HG03565 (cell line): ENCODE measurements at regions not wholly inside any gene's neighbourhood (a gene's known extent, or its start where the extent isn't known, plus 50 kb on each side); places are given as distances from the start of the nearest gene placed in this dataset.
A peak's percentile ranks its signal among the peaks of the same experiment; 100 is the strongest.

Experiments used
- ATAC-seq: cut with Tn5 transposase; IDR thresholded peaks from one replicate; pipeline ENCODE4 v1.9.1; 2021; ENCODE audit warnings: mild to moderate bottlenecking, moderate library complexity; ENCODE audit not compliant: unreplicated experiment

GRCh38 chr11:103659743-103660142 is 376.7 kb upstream of the DDI1 start:
- ATAC-seq: no peak

GRCh38 chr11:103661185-103661584 is 375.3 kb upstream of the DDI1 start:
- ATAC-seq: no peak

DNA sequence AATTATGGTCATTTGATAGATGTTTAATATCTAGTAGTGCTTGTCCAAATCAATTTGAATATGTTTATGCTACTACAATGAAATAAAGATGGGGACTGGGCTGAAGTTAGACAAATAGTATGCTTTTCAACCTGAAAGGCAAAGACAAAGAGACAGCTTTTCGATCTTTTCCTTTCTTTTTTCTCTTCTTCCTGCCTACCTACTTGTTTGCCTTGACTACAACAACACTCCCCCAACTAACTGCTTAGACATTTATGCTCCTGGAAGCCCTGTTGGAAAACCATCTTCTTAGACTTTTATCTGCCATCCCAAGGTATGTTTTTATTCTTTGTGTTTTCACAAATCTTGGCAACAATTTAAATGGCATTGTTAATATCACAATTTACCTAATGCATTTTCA is 374.4 kb upstream of the DDI1 start:
- no peak for ATAC-seq

DNA sequence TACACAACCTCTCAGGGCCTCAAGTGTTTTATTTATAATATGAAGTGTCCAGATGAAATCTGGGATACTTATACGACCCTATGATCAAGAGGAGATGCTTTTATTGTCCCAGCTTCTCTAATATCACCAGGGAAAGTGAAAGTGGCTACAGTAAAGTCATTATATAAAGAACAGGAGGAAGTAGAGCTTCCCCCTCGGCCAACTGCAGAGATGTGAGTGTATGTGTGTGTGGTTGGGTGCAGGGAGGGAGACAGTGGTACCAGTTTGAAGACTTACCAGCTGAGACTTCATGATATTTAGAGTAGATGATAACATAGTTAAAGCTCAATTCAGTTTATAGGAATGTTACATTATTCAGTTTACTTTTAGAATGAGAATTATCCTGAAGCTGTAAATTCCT is 373.6 kb upstream of the DDI1 start:
- ATAC-seq: peak; percentile 58

- no peak for ATAC-seq
Observed at GRCh38 chr11:103668859-103669258, 367.6 kb upstream of the DDI1 start.

DNA sequence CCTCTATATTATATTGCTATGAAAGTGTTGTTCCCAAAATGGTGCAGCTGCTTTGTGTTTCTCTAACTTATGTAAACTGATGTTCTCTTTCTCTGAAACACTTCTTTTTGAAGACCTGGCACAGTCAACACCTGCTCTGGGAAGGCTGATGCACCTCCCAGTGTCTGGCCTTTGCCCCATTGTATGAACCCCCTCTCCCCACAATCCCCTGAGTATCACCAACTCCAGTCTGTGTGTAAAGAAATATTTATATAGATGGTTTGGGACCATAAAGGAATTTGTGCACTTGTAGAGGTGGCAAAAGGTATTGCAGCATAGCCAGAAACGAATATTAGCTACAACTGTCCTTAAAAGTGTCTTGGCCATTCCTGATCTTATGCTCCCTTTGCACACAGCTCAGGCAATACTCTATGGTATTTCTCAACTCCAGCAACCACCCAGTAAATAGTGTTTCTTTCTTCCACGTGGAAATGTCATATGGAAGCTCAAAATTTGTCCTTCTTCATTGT is 365.2 kb upstream of the DDI1 start:
- ATAC-seq: no peak

- ATAC-seq: no peak
Observed at GRCh38 chr11:103673773-103674172, 362.7 kb upstream of the DDI1 start.

- ATAC-seq: no peak
Observed at GRCh38 chr11:103676413-103676812, 360.0 kb upstream of the DDI1 start.

DNA sequence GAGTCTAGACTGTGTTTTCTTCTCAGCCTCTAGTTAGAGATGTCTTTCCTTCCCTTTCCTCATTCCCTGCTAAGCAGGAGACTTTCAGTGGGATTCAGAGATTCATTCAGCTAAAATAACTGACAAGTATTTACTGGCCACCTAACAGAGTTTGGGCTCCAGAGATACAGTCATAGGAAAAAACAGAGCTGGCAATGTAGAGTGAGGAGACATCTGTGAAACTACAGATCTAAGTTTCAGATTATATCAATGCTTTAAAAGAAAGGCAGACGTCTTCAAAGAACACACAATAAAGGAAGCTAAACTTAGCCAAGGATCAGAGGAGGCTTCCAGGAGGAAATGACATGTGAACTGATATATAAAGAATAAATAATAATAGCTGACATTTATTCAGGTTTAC is 355.6 kb upstream of the DDI1 start:
- no peak for ATAC-seq

GRCh38 chr11:103681855-103682254 is 354.6 kb upstream of the DDI1 start:
- ATAC-seq: peak; percentile 14

- ATAC-seq: peak; percentile 97
Observed at GRCh38 chr11:103682318-103683184, 353.9 kb upstream of the DDI1 start.

DNA sequence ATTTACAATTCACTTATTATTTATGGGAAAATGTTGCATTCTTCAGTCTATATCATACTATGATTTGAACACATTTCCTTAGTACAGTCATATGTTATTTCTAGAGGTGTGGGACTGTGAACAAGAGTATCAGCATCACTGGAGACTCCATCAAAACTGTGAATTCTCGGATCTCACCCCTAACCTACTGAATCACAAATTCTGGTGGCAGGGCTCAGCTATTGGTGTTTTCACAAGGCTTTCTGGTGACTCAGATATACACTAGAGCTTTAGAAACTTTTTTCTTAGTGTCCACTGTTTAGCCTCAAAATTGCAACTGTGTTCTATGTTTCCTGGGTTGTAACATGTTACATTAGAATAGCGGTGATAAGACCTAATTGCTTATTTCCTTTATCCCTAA is 352.9 kb upstream of the DDI1 start:
- no peak for ATAC-seq

DNA sequence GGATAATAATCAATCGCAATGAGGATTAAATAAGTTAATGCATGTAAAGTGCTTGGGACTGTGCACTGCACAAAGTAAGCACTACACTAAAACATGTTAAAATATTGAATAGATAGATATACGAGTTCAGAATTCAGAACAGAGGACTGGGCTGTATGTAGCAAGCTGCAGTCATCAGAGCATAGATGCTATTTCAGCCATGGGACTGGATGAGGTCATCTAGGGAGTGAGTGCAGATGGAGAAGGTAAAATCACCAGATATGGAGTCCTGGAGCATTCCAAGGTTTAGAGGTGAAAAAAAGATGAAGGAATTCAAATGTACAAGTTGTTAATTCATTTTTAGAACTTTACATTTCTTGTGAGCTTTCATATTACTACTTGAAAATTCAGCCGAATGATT is 347.5 kb upstream of the DDI1 start:
- no peak for ATAC-seq

- ATAC-seq: no peak
Observed at GRCh38 chr11:103690356-103690755, 346.1 kb upstream of the DDI1 start.

- no peak for ATAC-seq
Observed at GRCh38 chr11:103696123-103696522, 340.3 kb upstream of the DDI1 start.

- no peak for ATAC-seq
Observed at GRCh38 chr11:103699216-103699615, 337.2 kb upstream of the DDI1 start.

- ATAC-seq: no peak
Observed at GRCh38 chr11:103699656-103700055, 336.8 kb upstream of the DDI1 start.

GRCh38 chr11:103700622-103701021 is 335.8 kb upstream of the DDI1 start:
- ATAC-seq: no peak

GRCh38 chr11:103703437-103703836 is 333.0 kb upstream of the DDI1 start:
- ATAC-seq: no peak

DNA sequence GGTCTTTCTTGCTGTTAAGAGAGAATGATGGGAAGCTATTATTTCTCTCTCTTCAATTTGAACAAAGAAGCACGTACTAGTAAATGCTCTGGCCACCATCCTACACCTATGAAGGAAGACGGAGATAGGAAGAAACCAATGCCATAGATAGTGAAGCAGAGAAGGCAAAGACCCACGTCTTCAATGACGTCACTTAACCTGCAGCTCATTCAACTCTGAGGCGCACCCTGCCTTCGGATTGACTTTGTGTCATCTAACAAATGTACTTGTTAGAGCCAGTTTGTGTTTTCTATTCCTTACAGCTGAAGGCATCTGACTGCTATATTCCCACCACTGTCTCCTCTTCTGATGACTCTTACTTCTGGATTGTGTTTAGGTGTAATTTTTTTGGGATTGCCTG is 332.5 kb upstream of the DDI1 start:
- no peak for ATAC-seq

DNA sequence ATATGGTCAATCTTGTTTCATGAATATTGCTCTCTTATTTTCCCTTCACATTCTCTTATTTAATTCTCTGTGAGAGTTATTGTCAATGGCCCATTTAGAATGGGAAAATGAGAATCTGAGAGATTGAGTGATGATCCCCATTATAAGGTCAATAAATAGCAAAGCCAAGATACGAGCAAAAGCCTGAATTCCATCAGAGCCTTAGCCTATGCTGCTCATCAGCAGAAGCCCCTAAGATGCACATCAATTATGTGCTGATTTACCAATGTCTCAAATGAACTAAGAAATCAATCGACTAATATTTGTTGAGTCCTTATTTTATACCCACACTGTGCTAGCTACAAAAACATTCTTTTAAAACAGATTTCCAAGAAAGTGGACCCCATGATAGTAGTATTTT is 330.8 kb upstream of the DDI1 start:
- ATAC-seq: no peak

- peak; percentile 51 for ATAC-seq
Observed at GRCh38 chr11:103709371-103709770, 327.1 kb upstream of the DDI1 start.

GRCh38 chr11:103714246-103714645 is 322.2 kb upstream of the DDI1 start:
- no peak for ATAC-seq
